ENCODE measurements at regions not wholly inside any gene's neighbourhood (a gene's known extent, or its start where the extent isn't known, plus 50 kb on each side); places are given as distances from the start of the nearest gene placed in this dataset.

- no peak for TF ChIP-seq CTCF (IDR thresholded peaks at IDR 0.05; ENCODE audit: low read depth, low read length)
- H3K4me3 ChIP-seq (ENCODE audit: low read depth, low read length), result no peak overlapping the region
Observed at GRCh38 chr17:14510136-14510535, 209.3 kb downstream of the HS3ST3B1 start.

GRCh38 chr17:14508156-14508555 lies 207.3 kb downstream of the HS3ST3B1 start:
- no peak for TF ChIP-seq CTCF (IDR thresholded peaks at IDR 0.05; ENCODE audit: low read depth, low read length)
- H3K4me3 ChIP-seq (ENCODE audit: low read depth, low read length), result no peak overlapping the region

- no peak for TF ChIP-seq CTCF (IDR thresholded peaks at IDR 0.05; ENCODE audit: low read depth, low read length)
- H3K4me3 ChIP-seq (ENCODE audit: low read depth, low read length), result no peak overlapping the region
Observed at GRCh38 chr17:14506364-14506763, 205.5 kb downstream of the HS3ST3B1 start.

GRCh38 chr17:14505606-14506005 lies 204.7 kb downstream of the HS3ST3B1 start:
- TF ChIP-seq CTCF (IDR thresholded peaks at IDR 0.05; ENCODE audit: low read depth, low read length), result no peak

GRCh38 chr17:14499976-14500375 lies 199.1 kb downstream of the HS3ST3B1 start:
- no peak for TF ChIP-seq CTCF (IDR thresholded peaks at IDR 0.05; ENCODE audit: low read depth, low read length)
- no peak overlapping the region for H3K4me3 ChIP-seq (ENCODE audit: low read depth, low read length)

More at GRCh38 chr17:14505606-14506005, 204.7 kb downstream of the HS3ST3B1 start:
- H3K4me3 ChIP-seq (ENCODE audit: low read depth, low read length), result no peak overlapping the region

- H3K4me3 ChIP-seq (ENCODE audit: low read depth, low read length), result no peak overlapping the region
- no peak for TF ChIP-seq CTCF (IDR thresholded peaks at IDR 0.05; ENCODE audit: low read depth, low read length)
Observed at GRCh38 chr17:14498812-14499211, 197.9 kb downstream of the HS3ST3B1 start.

GRCh38 chr17:14494161-14494560 lies 193.3 kb downstream of the HS3ST3B1 start:
- no peak for TF ChIP-seq CTCF (IDR thresholded peaks at IDR 0.05; ENCODE audit: low read depth, low read length)

More at GRCh38 chr17:14494161-14494560, 193.3 kb downstream of the HS3ST3B1 start:
- H3K4me3 ChIP-seq (ENCODE audit: low read depth, low read length), result no peak overlapping the region
